GM18508 (cell line): ENCODE measurements at regions not wholly inside any gene's neighbourhood (a gene's known extent, or its start where the extent isn't known, plus 50 kb on each side); places are given as distances from the start of the nearest gene placed in this dataset.

ENCODE experiments used
- ATAC-seq: cut with Tn5 transposase; IDR thresholded peaks from one replicate; pipeline ENCODE4 v1.9.1; 2021; ENCODE audit warnings: moderate number of reproducible peaks; ENCODE audit not compliant: insufficient read depth, unreplicated experiment

GRCh38 chr1:222250376-222250775 is 297.5 kb downstream of the HHIPL2 start:
- ATAC-seq: no peak

GRCh38 chr1:222247811-222248310 is 300.0 kb downstream of the HHIPL2 start:
- no peak for ATAC-seq

GRCh38 chr1:222247081-222247480 is 300.8 kb downstream of the HHIPL2 start:
- no peak for ATAC-seq

GRCh38 chr1:222243902-222244301 is 304.0 kb downstream of the HHIPL2 start:
- no peak for ATAC-seq

- ATAC-seq: no peak
Measured at GRCh38 chr1:222242492-222242891, 305.4 kb downstream of the HHIPL2 start.

GRCh38 chr1:222241410-222241809 is 306.5 kb downstream of the HHIPL2 start:
- ATAC-seq: no peak

- ATAC-seq: no peak
Measured at GRCh38 chr1:222240536-222241181, 307.2 kb downstream of the HHIPL2 start.

- ATAC-seq: no peak
Measured at GRCh38 chr1:222239130-222239529, 308.8 kb downstream of the HHIPL2 start.

- ATAC-seq: no peak
Measured at GRCh38 chr1:222234351-222234750, 313.6 kb downstream of the HHIPL2 start.

- ATAC-seq: no peak
Measured at GRCh38 chr1:222233444-222234158, 314.3 kb downstream of the HHIPL2 start.

GRCh38 chr1:222232842-222233241 is 315.1 kb downstream of the HHIPL2 start:
- ATAC-seq: no peak

- ATAC-seq: no peak
Measured at GRCh38 chr1:222229672-222230312, 318.1 kb downstream of the HHIPL2 start.

- ATAC-seq: no peak
Measured at GRCh38 chr1:222225316-222225691, 322.6 kb downstream of the HHIPL2 start.

GRCh38 chr1:222224636-222225315 is 323.1 kb downstream of the HHIPL2 start:
- no peak for ATAC-seq

- ATAC-seq: no peak
Measured at GRCh38 chr1:222224156-222224555, 323.7 kb downstream of the HHIPL2 start.

GRCh38 chr1:222223010-222223409 is 324.9 kb downstream of the HHIPL2 start:
- ATAC-seq: no peak

GRCh38 chr1:222216255-222216754 is 331.6 kb downstream of the HHIPL2 start:
- ATAC-seq: no peak

- no peak for ATAC-seq
Measured at GRCh38 chr1:222210776-222211175, 337.1 kb downstream of the HHIPL2 start.

GRCh38 chr1:222204475-222204874 is 343.4 kb downstream of the HHIPL2 start:
- ATAC-seq: no peak

- ATAC-seq: no peak
Measured at GRCh38 chr1:222202831-222203230, 345.1 kb downstream of the HHIPL2 start.

- no peak for ATAC-seq
Measured at GRCh38 chr1:222196736-222197135, 351.2 kb downstream of the HHIPL2 start.
